ENCODE measurements at regions not wholly inside any gene's neighbourhood (a gene's known extent, or its start where the extent isn't known, plus 50 kb on each side); places are given as distances from the start of the nearest gene placed in this dataset.

- TF ChIP-seq CTCF (IDR thresholded peaks at IDR 0.05) (no peak), EP300 (IDR thresholded peaks at IDR 0.05) (no peak), POLR2A (IDR thresholded peaks at IDR 0.05) (no peak)
Measured at GRCh38 chr2:157168501-157168900, 89.0 kb upstream of the GALNT5 start.
